ENCODE measurements at regions not wholly inside any gene's neighbourhood (a gene's known extent, or its start where the extent isn't known, plus 50 kb on each side); places are given as distances from the start of the nearest gene placed in this dataset.

DNA sequence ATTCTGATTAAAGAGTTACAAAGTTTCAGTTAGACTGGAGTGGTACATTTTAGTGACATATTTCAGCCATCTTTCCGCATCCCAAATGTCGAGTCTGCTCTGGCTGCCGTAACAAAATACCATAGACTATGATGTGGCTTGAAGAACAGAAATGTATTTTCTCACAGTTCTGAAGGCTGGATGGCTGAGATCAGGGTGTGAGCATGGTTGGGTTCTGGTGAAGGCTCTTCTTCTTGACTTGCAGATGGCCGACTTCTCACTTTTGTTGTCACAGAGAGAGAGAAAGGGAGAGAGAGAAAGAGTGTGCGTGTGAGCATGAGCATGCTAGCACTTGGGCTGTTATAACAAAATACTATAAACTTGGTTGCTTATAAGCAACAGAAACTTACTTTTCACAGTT lies 335.4 kb upstream of the RAG2 start:
- in situ Hi-C loops (cut with MboI; ENCODE audit: low pct_unique_long_range_greater_than_20kb, low sequenced_read_pairs, unreplicated experiment) = no loop called here
- TF ChIP-seq, protein P1, sequence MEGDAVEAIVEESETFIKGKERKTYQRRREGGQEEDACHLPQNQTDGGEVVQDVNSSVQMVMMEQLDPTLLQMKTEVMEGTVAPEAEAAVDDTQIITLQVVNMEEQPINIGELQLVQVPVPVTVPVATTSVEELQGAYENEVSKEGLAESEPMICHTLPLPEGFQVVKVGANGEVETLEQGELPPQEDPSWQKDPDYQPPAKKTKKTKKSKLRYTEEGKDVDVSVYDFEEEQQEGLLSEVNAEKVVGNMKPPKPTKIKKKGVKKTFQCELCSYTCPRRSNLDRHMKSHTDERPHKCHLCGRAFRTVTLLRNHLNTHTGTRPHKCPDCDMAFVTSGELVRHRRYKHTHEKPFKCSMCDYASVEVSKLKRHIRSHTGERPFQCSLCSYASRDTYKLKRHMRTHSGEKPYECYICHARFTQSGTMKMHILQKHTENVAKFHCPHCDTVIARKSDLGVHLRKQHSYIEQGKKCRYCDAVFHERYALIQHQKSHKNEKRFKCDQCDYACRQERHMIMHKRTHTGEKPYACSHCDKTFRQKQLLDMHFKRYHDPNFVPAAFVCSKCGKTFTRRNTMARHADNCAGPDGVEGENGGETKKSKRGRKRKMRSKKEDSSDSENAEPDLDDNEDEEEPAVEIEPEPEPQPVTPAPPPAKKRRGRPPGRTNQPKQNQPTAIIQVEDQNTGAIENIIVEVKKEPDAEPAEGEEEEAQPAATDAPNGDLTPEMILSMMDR (IDR thresholded peaks at IDR 0.05; ENCODE audit: extremely low read depth, insufficient read depth, missing control alignments) = no peak
- no peak for DNase-seq (ENCODE audit: low spot score)

DNA sequence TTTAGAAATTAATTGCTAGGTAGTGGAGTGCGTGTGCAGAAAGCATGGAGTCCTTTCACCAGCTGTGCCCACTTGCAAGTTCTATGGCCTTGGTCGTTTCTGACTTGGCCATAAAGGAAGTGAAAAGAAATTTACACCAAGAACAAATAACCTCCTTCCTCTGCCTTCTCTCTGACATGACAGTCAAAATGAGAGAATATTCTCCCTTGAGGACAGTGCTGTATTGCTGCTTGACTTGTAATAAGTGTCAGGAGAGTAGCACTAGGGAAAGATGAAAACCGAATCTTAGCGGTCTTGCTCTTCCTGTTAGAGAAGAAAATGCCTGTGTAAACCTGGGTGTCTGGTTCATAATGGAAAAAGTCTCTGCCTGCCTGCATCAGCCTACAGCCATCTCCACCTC lies 333.1 kb upstream of the RAG2 start:
- TF ChIP-seq, protein P1 (IDR thresholded peaks at IDR 0.05; ENCODE audit: extremely low read depth, insufficient read depth, missing control alignments) = no peak
- in situ Hi-C loops (cut with MboI; ENCODE audit: low pct_unique_long_range_greater_than_20kb, low sequenced_read_pairs, unreplicated experiment) = no loop called here
- no peak for DNase-seq (ENCODE audit: low spot score)

DNA sequence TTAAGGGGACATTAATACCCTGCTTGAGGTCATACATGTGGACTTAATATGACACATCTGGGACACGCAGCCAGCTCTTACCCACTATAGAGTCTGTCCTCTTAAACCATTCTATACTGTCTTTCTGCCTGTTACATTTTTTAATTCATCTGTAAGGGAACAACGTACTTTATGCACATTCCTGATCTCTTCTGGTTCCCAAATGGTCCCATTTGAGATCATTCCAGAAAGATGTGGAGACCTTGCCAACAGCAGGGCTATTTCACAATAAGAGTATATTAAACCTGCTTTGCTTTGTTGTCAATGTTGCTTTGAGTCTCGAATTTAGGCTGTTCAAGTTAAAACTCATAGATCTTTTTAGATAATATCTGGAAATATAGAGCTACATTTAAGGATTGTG lies 332.2 kb upstream of the RAG2 start:
- TF ChIP-seq, protein P1 (IDR thresholded peaks at IDR 0.05; ENCODE audit: extremely low read depth, insufficient read depth, missing control alignments) = no peak
- in situ Hi-C loops (cut with MboI; ENCODE audit: low pct_unique_long_range_greater_than_20kb, low sequenced_read_pairs, unreplicated experiment) = no loop called here
- DNase-seq (ENCODE audit: low spot score) = no peak

DNA sequence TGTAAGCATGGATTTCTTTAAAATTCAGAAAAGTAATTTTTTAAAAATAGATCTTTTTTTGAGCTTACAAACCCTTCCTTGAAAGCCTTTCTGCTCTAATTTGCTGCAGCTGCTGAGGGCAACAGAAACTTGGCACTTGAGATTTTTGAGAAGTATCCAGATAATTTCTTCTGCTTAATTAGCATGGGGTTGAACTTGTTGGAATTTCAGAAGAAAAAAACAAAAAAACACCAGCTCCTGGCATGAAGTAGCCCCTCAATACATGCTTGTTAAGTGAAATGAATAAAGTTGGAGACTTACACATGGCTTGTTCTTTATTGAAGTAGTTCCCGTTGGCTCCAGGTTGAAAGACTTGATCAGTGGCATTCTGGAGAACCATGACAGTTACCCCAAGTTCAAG lies 331.4 kb upstream of the RAG2 start:
- TF ChIP-seq, protein P1 (IDR thresholded peaks at IDR 0.05; ENCODE audit: extremely low read depth, insufficient read depth, missing control alignments) = no peak
- no peak for DNase-seq (ENCODE audit: low spot score)
- in situ Hi-C loops (cut with MboI; ENCODE audit: low pct_unique_long_range_greater_than_20kb, low sequenced_read_pairs, unreplicated experiment) = no loop called here

DNA sequence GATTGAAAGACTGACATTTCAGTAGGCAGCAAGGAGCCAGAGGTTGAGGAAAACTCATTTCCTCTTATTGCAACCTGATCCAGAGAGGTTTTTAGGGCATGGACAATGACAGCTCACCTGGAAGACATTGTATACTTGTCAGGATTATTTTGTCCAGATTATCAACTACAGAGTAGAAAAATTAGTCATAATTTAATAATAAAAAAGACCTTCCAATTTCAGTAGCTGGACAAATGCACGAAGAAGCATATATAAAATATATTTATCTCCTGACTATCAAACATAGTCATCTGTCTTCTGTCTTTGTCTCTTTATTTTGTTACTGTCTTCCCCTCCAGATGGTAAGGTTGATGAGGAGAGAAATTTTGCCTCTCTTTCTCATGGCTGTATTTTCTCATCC lies 330.6 kb upstream of the RAG2 start:
- in situ Hi-C loops (cut with MboI; ENCODE audit: low pct_unique_long_range_greater_than_20kb, low sequenced_read_pairs, unreplicated experiment) = no loop called here
- TF ChIP-seq, protein P1 (IDR thresholded peaks at IDR 0.05; ENCODE audit: extremely low read depth, insufficient read depth, missing control alignments) = no peak
- no peak for DNase-seq (ENCODE audit: low spot score)

DNA sequence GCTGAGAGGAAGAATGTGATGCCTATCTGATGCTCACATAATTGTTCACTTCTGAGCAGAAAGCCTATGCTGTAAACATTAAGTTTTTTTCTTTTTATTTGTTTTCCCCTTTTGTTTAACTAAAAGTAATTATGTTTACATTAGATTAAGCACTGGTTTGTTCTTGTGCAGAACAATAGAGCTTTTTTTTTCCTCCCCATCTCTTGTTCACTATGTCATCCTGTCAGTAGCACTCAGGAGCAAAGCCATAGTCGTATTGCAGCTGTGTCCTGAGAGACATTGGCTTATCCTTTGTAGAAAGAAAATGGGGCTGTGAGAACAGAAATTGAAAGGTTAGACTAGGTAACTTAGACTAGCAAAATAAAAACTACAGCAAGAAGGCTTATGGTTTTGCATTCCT lies 301.8 kb upstream of the RAG2 start:
- DNase-seq (ENCODE audit: low spot score) = no peak
- in situ Hi-C loops (cut with MboI; ENCODE audit: low pct_unique_long_range_greater_than_20kb, low sequenced_read_pairs, unreplicated experiment) = loop anchor here (25.0 kb wide), 1 partner anchor 112 kb away; no protein-coding TSS in a partner anchor
- TF ChIP-seq, protein P1 (IDR thresholded peaks at IDR 0.05; ENCODE audit: extremely low read depth, insufficient read depth, missing control alignments) = no peak

DNA sequence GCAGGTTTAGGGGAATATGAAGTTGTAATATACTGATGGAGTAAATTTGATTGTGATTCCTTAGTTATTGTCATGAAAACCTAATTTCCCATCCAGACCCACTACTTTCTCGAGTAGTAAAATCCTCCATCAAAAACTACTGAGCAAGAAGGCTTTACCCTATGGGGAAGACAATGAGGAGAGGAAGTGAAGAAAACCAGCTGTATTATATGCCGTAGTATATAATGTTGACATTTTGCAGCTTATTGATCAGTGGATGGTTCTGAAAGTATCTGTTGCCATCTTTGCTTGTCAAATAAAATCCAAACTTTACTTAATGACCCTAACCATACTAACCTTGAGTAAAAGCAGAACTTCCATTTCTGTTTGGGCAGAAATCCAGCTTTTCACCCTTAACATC lies 292.8 kb upstream of the RAG2 start:
- DNase-seq (ENCODE audit: low spot score) = no peak
- in situ Hi-C loops (cut with MboI; ENCODE audit: low pct_unique_long_range_greater_than_20kb, low sequenced_read_pairs, unreplicated experiment) = loop anchor here (25.0 kb wide), 1 partner anchor 104 kb away; no protein-coding TSS in a partner anchor
- TF ChIP-seq, protein P1 (IDR thresholded peaks at IDR 0.05; ENCODE audit: extremely low read depth, insufficient read depth, missing control alignments) = no peak
